ENCODE measurements at regions not wholly inside any gene's neighbourhood (a gene's known extent, or its start where the extent isn't known, plus 50 kb on each side); places are given as distances from the start of the nearest gene placed in this dataset.

DNA sequence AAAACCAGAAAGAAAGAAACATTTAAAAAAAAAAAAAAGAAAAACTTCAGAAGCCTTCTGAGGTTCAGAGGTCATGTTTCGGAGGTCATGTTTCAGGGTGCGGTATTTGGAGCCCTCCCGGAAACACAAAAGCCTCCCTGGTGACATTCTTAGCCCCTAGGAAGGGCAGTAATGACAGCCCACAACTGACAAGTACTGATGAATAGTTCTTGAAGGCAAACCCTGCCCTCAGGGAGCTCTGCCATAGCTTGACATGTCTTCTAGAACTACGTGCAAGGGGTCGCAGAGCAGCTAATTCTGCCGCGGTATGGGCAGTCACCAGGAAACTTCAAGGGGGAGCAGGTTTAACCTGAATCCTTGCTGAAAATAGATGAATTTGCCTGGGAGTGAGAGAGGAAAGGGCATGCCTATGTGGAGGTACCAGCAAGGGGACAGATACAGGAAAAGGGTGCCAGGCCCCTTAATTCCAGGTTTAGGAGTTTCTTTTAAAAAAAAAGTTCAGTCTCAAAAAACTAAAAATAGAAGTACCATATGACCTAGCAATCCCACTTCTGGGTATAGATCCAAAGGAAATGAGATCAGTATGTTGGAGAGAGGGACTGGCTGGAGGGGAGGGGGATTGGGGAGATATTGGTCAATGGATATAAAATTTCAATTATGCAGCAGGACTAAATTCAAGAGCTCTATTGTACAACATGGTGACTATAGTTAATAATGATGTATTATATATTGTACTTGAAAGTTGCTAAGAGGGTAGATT lies 98.4 kb downstream of the C9orf152 start:
- no peak for TF ChIP-seq POLR2AphosphoS5 (IDR thresholded peaks at IDR 0.05; ENCODE audit: insufficient read depth, low read depth, low read length)
- TF ChIP-seq, protein P1, sequence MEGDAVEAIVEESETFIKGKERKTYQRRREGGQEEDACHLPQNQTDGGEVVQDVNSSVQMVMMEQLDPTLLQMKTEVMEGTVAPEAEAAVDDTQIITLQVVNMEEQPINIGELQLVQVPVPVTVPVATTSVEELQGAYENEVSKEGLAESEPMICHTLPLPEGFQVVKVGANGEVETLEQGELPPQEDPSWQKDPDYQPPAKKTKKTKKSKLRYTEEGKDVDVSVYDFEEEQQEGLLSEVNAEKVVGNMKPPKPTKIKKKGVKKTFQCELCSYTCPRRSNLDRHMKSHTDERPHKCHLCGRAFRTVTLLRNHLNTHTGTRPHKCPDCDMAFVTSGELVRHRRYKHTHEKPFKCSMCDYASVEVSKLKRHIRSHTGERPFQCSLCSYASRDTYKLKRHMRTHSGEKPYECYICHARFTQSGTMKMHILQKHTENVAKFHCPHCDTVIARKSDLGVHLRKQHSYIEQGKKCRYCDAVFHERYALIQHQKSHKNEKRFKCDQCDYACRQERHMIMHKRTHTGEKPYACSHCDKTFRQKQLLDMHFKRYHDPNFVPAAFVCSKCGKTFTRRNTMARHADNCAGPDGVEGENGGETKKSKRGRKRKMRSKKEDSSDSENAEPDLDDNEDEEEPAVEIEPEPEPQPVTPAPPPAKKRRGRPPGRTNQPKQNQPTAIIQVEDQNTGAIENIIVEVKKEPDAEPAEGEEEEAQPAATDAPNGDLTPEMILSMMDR (IDR thresholded peaks at IDR 0.05; ENCODE audit: extremely low read depth in 1 of 2, insufficient read depth in 1 of 2, low read depth in 1 of 2, low read length in 2 of 2): no peak
- TF ChIP-seq EZH2 (IDR thresholded peaks at IDR 0.05; ENCODE audit: borderline replicate concordance, low read depth, low read length, severe bottlenecking): no peak
- no peak for TF ChIP-seq POLR2A (IDR thresholded peaks at IDR 0.05; ENCODE audit: low read depth, low read length)
- no peak for TF ChIP-seq MYC (IDR thresholded peaks at IDR 0.05; ENCODE audit: low read depth, low read length)

Measured in endothelial cell of umbilical vein (primary cell).